ENCODE measurements at regions not wholly inside any gene's neighbourhood (a gene's known extent, or its start where the extent isn't known, plus 50 kb on each side); places are given as distances from the start of the nearest gene placed in this dataset.
A peak's percentile ranks its signal among the peaks of the same experiment; 100 is the strongest.

DNA sequence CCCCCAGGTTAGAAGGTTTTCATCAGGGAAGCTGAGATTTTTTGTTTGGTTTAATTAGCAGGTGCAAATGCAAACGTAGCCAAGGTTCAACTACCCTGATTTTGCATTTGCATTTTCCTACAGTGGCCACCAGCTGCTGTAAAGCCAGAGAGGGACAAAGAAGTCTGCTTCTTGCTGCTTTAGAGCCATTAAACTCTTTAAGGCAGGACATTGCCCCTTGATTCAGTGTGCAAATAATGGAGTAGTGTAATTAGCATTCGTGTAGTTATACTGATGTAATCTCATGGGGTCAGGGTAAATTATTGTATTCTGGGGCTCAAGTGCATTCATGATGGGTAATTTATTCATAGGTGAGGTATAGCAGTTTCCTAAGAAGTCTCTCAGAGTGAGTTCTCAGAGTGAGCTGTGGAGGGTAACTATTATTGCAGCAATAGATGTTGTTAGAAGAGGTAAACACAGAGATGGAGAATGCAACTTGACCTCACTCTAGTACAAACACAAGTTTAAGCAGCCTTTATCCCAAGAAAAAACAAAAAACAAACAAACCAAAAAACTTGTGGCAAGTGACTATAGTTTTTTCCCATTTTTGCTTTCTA lies 526.5 kb downstream of the KIF4B start:
- Histone ChIP-seq H3K36me3 (ENCODE audit: control insufficient read depth, insufficient read depth, low read length) (no peaks in the 10 kb centered on the region), H3K4me3 (ENCODE audit: low read depth, low read length) (no peak overlapping the region), H3K27me3 (ENCODE audit: control insufficient read depth, insufficient read depth, low read length) (no peaks in the 10 kb centered on the region)
- DNase-seq (ENCODE audit: low read depth): no peak
- no peak for FAIRE-seq
- TF ChIP-seq, protein P1, sequence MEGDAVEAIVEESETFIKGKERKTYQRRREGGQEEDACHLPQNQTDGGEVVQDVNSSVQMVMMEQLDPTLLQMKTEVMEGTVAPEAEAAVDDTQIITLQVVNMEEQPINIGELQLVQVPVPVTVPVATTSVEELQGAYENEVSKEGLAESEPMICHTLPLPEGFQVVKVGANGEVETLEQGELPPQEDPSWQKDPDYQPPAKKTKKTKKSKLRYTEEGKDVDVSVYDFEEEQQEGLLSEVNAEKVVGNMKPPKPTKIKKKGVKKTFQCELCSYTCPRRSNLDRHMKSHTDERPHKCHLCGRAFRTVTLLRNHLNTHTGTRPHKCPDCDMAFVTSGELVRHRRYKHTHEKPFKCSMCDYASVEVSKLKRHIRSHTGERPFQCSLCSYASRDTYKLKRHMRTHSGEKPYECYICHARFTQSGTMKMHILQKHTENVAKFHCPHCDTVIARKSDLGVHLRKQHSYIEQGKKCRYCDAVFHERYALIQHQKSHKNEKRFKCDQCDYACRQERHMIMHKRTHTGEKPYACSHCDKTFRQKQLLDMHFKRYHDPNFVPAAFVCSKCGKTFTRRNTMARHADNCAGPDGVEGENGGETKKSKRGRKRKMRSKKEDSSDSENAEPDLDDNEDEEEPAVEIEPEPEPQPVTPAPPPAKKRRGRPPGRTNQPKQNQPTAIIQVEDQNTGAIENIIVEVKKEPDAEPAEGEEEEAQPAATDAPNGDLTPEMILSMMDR (IDR thresholded peaks at IDR 0.05; ENCODE audit: insufficient read depth, low read length, severe bottlenecking): no peak

DNA sequence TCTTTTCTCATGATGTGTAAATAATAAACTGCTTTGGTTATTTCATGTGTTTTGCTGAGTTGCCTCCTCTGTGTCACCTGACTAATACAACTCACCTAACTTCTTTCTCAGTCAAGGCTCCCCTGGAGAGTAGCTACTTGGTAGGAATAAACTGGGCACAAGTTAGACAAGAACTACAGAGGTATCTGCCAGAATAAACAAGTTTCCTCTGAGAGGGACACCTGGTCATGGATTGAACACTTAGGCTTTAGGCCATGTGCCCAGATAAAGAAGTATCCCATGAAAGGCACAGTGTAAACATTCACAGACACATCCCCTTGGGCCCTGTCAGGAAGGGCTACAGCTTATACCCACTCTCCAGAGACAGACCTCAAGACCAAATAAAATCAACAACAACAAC lies 532.5 kb downstream of the KIF4B start:
- Histone ChIP-seq H3K27me3 (ENCODE audit: control insufficient read depth, insufficient read depth, low read length) (no peaks in the 10 kb centered on the region), H3K4me3 (ENCODE audit: low read depth, low read length) (no peak overlapping the region), H3K36me3 (ENCODE audit: control insufficient read depth, insufficient read depth, low read length) (no peaks in the 10 kb centered on the region)
- no peak for FAIRE-seq
- no peak for DNase-seq (ENCODE audit: low read depth)
- TF ChIP-seq, protein P1 (IDR thresholded peaks at IDR 0.05; ENCODE audit: insufficient read depth, low read length, severe bottlenecking): no peak

DNA sequence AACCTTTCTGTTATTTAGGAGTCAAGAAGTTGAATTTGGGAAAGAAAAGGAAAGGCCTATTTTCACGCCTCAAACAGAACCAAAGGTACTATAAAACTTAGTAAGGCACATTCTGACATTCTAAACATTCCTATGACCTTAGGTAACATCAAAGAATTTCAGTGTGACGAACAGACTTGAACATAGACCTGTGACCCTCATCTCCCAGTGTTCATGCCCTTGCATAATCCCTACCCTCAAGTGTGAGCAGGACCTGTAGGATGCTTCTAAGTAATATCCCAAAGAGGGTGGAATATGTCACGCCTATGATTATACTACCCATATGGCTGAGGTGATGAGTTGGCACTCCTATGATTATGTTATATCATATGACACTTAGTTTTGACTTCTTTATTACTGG lies 540.9 kb downstream of the KIF4B start:
- Histone ChIP-seq H3K4me3 (ENCODE audit: low read depth, low read length) (no peak overlapping the region), H3K27me3 (ENCODE audit: control insufficient read depth, insufficient read depth, low read length) (no peaks in the 10 kb centered on the region), H3K36me3 (ENCODE audit: control insufficient read depth, insufficient read depth, low read length) (no peaks in the 10 kb centered on the region)
- TF ChIP-seq, protein P1 (IDR thresholded peaks at IDR 0.05; ENCODE audit: insufficient read depth, low read length, severe bottlenecking): no peak
- FAIRE-seq: no peak
- no peak for DNase-seq (ENCODE audit: low read depth)

DNA sequence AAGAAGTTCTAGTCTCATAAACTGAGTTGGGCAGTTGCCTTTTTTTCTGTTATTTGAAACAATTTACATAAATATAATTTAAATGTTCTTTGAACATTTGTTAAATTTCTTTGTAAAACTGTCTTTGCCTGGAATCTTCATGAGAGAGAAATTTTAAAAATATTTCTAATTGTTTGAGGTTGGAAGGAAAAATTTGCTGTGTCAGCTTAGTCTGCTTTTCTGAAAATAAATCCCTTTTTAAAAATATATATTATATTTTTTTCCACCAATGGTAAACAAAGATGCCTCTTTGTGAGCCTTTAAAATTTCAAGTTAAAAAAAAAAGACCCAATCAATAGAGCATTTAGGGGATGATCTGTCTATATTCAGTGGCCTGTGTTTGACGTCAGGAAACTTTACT lies 542.7 kb downstream of the KIF4B start:
- no peaks in the 10 kb centered on the region for H3K27me3 ChIP-seq (ENCODE audit: control insufficient read depth, insufficient read depth, low read length)
- no peaks in the 10 kb centered on the region for H3K36me3 ChIP-seq (ENCODE audit: control insufficient read depth, insufficient read depth, low read length)
- DNase-seq (ENCODE audit: low read depth) (no peak), FAIRE-seq (no peak)
- H3K4me3 ChIP-seq (ENCODE audit: low read depth, low read length): no peak overlapping the region
- TF ChIP-seq, protein P1 (IDR thresholded peaks at IDR 0.05; ENCODE audit: insufficient read depth, low read length, severe bottlenecking): no peak

DNA sequence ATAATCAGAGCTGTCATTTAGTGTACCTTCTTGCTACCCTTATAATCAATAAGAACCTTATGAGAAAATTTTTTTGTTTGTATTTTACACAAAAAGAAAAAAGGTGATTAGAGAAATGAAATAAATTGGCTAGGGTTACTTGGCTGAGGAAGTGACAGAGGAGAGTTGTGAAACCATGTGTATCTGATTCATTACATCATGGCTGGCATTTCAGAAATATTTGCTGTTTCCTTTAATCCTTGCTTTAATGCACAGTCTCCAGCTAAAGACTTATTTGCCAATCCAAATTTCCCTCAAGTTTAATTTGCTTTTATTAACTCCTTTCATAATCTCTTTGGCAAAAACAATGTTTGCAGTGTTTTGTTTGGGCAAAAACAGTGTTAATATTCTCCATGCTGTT lies 543.1 kb downstream of the KIF4B start:
- FAIRE-seq: no peak
- H3K27me3 ChIP-seq (ENCODE audit: control insufficient read depth, insufficient read depth, low read length): no peaks in the 10 kb centered on the region
- no peaks in the 10 kb centered on the region for H3K36me3 ChIP-seq (ENCODE audit: control insufficient read depth, insufficient read depth, low read length)
- TF ChIP-seq, protein P1 (IDR thresholded peaks at IDR 0.05; ENCODE audit: insufficient read depth, low read length, severe bottlenecking): no peak
- peak; percentile 2 for DNase-seq (ENCODE audit: low read depth)
- no peak overlapping the region for H3K4me3 ChIP-seq (ENCODE audit: low read depth, low read length)

DNA sequence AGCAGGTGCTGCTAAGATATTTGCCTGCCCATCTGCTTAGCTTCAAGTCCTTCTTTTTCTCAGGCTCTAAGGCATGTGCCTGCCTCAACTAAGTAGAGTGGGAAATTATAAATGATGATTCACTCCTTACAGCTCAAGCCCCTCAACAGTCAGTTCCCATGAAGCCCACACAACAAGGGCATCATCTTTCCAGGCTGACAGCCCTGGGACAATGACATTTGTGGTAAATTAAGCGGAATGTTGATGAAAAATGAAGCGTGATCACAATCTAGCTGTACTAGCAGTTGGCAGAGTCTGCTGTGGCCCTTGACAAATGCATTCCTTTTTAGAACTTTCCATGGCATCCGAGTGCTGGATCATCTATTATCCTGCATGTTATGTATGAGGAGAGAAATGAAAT lies 548.6 kb downstream of the KIF4B start:
- no peak for FAIRE-seq
- TF ChIP-seq, protein P1 (IDR thresholded peaks at IDR 0.05; ENCODE audit: insufficient read depth, low read length, severe bottlenecking): no peak
- H3K4me3 ChIP-seq (ENCODE audit: low read depth, low read length): no peak overlapping the region
- no peak for DNase-seq (ENCODE audit: low read depth)
- no peaks in the 10 kb centered on the region for H3K36me3 ChIP-seq (ENCODE audit: control insufficient read depth, insufficient read depth, low read length)
- H3K27me3 ChIP-seq (ENCODE audit: control insufficient read depth, insufficient read depth, low read length): no peaks in the 10 kb centered on the region

Measured in bronchial epithelial cell (primary cell).